Globus pallidus (tissue), 1 donor: ENCODE measurements at regions not wholly inside any gene's neighbourhood (a gene's known extent, or its start where the extent isn't known, plus 50 kb on each side); places are given as distances from the start of the nearest gene placed in this dataset.

Experiments used
- DNase-seq: peaks from one replicate; pipeline ENCODE4 v3.0.0-alpha.2; 2015; ENCODE audit warnings: low spot score

DNA sequence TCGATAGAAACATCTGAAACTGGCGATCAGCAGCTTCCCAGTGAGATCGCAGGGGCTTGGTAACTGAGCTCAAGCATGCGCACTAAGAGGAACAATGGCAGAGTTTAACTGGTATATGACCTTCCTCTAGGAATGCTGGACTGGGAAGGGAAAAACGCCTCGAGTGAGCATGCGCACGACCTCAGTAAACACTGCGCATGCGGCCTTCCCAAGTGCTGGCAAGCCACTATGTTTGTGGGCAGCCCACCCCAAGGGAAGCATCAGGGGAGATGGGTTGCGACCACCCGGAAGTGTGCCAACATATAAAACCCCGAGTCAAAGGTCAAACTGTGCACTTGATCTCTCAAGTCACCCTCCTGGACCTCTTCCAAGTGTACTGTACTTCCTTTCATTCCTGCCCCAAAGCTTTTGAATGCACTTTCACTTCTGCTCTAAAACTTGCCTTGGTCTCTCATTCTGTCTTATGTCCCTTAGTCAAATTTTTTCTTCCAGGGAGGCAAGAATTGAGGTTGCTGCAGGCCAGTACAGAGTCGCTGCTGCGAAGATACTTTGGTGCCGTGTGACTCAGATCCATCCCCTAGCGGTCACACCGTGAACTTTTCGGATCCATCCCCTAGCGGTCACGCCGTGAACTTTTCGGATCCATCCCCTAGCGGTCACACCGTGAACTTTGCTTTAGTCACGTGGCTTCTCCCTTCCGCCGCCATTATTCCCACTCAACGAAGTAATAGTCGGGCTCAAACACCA lies 243.3 kb downstream of the FAM43A start:
- DNase-seq = peak; percentile 40

DNA sequence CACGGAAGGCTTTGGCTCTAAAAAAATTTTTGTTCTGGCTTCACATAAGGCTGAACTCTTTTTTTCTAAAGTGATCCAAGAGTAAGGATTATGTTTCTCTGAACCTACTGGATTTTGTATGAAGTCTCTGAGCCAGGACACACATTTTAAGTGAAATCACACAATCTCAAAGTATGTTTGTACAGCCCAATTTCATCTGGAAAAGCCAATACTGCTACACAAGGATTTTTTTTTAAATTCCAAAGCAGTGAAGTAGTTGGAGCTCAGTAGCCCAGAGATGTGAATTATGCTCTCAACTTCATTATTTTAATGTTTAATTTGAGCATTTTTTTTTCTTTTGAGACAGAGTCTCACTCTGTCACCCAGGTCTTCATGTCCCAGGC lies 243.9 kb downstream of the FAM43A start:
- no peak for DNase-seq

DNA sequence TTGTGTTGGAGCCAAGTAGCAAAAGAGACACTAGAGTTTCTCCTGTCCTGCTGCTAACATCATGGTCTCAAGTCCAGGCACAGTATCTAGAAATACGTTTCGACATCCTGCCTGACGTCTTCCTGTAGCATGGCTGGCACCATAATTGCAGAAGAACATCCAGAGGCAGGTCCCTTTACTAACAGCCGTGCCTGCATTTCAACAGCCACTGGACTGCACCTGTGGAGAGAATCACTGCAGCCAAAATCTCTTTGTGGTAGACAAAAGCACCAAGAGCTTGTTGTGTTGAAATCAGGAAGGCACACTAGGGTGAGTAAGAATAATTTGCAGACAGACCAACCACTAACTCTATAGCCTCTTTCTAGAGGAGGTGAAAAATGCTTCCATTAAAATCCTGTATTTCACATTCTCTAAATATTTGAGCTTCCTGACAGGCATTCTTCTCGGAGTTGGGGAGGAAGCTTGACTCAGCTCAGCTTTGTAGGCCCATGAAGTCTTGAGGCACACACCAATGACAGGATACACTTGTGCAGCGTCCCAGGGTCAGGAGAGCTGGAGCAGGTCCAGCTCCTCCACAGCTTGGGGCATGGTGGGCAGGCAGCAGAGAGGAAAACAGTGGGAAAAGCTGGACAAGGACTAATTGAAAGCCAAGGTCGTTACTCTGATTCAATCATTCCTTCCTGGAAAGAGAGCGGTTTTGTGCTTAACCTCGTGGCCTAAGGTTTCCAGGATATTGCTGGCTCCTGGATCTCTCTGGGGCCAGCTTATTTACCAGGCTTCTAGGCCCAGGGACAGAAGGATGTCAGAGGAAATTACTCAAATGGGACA lies 244.9 kb downstream of the FAM43A start:
- DNase-seq = no peak

DNA sequence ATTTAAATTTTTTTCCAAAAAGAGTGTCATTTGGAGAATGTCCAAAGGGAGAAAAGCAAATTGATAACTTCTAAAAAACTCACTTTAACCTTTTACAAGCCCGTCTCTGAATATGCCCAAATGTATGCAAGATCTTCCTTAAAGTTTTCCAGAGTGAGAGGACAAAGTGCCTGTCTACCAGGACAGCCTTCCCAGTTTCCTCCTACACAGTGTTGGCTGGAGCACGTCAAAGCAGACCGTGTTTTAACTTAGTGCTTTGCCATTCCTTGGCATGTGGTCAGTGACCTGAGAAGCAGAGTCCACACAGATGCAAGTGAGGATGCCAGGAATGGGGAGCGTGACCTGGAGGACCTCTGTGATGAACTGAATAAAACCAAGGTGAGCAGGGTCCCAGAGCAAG lies 245.7 kb downstream of the FAM43A start:
- DNase-seq = no peak

DNA sequence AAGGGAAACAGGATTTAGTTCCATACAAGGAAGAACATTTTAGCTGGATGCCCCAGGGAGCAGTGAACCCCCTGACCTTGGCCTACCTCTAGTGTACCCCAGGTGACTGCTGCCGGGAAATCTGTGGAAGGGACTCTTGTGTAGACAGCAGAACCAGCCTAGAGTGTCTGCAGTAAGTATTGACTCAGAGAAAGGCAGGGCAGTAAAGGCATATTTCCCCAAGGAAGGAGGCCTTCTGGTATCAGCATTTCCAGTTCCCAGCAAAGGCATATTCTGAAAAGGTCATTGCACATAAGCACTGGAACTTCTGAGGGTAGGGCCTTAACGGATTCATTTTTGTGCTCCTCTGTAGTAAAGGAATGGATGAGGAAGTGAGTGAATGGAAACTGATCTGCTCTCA lies 246.2 kb downstream of the FAM43A start:
- DNase-seq = no peak

DNA sequence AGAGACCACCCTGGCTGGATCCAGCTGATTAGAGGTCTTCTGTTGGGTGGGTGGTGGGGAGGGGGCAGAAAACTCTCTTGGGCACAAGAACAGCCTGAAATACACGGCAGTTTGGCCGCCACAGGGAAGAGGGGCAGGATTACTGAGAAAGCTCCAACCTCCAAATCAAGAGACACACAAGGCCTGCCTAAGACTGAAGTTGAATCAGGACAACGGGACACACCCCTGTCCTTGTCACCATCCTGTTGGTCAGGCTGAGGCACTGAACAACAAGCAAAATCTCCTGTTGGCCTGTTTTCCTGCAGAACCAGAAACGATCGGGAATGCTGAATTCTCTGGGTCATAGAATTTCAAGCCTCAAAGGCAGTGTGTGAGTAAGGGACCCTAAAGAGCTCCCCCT lies 247.8 kb downstream of the FAM43A start:
- DNase-seq = no peak

DNA sequence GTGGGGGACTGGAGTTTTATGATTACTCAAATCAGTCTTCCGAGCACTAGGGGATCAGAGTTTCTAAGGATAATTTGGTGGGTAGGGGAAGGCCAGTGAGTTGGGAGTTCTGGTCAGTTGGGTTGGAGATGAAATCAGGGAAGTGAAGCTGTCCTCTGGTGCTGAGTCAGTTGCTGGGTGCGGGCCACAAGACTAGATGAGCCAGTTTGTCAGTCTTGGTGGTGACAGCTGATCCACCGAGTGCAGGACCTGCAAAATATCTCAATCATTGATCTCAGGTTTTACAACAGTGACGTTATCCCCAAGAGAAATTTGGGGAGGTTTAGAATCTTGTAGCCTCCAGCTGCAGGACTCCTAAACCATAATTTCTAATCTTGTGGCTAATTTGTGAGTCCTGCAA lies 249.4 kb downstream of the FAM43A start:
- no peak for DNase-seq

DNA sequence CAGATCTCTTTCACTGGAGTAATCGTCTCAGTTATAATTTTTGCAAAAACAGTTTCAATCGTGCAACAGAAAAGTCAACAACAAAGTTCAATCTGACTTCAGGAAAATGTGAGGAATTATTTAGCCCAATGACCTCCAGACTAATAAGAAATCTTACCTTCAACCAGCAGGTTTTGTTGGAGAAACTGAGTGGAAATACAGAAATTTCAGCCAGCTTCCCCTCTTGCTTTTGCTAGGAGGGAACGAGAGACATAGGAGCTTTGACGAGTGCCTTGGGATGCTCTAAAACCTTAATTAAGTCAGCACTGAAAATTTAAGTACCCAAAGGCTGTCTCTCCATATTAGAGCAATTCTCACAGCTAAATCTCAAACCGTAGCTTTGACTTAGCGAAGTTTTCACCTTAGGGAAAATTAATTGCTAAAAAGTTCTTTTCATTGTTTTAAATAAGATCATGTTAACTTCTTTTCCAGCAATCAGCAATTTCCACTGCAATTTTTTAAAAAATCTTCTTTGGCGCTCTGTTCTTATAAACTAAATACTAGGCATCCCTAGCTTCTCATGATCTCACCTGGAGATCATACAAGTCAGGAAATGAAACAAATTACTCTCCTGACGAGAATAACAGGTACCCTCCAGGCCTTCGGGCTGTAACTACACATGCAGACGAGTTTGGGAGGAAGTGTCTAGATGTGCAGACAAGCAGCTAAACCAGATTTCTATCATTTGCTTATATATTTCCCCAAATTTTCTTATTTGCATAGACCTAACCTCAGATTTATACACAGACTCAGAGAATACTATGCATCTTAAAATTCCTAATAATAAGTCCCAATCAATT lies 250.2 kb downstream of the FAM43A start:
- DNase-seq = no peak

DNA sequence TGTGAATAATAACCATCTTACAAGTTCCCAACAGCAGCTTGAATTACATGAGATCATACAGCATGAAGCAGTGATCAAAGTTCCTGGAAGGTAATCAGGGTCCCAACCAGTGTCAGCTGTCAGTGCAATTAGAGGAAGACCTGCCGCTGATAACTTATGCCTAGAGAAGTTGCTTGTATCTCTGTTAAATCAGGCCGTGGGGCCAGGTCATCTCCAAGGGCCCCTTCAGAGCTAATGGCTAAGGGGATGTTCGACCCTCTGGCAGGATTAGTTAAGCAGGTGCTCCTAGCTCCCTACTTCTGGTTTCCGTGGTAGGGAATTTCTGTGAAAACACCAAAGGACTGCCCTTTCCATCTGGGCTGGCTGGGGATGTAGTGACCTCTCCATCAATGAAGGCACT lies 251.0 kb downstream of the FAM43A start:
- DNase-seq = no peak

DNA sequence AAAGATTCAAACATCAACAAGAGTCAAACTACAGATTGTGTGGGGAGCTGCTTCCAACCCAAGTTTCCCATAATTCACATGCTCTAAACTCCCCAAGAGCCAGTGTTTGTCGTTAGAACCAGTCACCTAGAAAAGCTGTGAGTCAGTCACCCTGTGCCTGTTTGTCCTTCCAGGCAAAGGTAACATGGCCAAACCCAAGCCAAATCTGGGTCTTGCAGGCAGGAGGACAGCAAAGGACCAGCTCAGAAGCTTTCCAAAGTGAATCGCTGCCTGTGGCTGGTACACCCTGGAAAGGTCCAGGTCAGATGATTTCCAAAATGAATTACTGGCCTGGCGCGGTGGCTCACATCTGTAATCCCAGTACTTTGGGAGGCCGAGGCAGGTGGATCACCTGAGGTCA lies 251.5 kb downstream of the FAM43A start:
- no peak for DNase-seq

DNA sequence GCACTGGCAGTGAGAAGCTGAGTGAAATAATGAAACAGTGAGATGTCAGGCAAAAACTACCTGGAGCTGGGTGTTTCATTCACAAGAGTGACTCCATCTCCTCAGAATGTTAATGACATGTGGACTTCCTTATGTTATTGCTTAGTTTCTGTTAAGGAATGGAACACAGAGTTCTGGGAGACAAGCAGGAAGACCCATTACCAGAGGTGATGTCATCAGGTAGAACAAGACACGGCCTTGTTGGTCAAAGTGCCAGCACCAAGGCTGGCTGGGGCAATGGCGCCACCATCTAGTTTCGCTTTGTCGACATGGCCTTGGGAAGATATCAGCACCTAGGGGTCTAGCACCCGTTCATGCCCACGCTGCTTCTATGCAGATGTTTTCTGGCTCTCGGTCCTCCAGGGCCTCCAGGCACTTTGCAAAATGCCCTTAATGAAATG lies 252.2 kb downstream of the FAM43A start:
- DNase-seq = no peak

DNA sequence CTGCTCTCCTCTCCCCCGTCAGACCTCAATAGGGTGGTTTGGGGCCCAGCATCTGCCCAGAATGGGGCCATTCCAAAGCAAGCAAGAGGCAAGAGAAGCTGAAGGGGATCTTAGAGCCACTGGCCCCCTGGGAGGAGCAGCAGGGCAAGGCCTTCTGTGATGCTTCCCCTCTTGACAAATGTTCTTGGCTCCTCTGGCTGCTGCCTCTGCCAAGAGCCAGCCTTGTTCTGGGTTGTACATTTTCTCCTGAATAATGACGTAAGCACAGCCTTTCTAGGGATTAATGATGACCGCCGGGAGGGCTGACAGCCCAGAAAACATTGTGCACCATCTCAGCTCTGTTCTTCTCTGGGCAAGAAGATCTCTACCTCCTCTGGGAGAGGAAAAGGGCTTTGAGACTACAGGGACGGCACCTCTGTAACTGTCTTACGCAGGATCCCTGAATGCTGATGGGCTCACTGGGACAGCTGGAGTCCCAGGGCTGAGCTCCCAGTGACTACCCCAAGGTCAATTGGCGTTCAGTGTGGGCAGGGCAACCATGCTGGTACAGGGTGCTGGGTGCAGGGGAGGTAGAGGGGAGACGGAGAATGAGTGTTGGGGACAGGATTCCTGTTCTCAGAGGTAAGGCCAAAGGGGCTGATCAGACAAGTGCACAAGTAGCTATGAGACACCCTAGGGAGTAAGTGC lies 253.3 kb downstream of the FAM43A start:
- DNase-seq = peak; percentile 32

DNA sequence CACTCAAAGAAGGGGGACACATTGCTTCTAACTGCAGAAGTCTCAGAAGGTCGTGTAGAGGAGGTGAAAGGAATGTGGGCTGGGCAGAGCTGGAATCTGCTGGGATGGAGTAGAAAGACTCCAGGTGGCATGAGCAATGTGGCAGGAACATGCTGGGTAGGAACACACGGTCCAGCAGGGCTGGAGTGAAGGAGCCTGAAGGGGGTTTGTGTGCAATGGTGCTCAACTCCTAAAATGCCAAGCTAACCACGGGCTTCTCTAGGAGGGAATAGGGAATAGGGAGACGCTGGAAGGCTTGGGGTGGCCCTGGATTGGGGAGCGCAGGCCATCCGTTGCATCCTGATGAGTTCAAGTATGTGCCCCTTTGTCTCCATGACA lies 253.8 kb downstream of the FAM43A start:
- no peak for DNase-seq

DNA sequence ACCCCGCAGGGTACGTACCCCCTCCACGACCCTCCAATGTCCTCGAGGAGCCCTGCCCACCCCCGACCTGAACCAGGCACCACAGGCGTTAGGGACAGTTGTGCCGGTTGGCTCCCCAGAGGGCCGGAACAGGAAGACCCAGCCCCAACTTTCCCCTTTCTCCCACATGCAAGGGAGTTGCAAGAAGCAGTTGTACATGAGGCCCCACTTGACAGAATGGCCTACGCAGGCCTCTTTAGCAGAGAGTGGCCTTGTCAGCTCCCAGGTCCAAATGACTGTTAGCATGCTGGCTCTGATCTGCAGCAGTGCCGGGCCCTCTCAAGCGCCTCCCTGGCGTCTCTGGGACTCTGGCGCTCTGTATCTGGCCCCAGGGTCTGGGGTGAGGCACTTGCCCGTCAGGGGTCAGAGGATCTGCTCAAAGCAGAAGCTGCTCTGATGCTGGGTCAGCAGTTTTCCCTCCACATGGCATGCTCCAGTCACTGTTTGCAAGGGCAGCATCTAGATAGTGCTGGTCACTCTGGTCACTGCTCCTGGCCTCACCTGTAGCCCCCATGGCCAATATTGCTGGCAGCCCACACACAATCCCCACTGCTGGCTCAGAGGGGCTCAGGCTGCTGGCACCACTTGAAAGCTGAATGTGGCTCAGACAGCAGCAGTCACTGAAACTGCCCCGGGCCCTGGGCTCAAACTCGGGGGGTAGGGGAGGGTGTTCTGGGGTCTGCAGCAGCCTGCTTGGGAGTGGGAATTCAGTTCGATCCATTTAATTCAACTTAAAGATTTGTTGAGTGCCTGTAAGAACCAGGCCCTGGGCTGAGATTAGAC lies 254.5 kb downstream of the FAM43A start:
- no peak for DNase-seq

DNA sequence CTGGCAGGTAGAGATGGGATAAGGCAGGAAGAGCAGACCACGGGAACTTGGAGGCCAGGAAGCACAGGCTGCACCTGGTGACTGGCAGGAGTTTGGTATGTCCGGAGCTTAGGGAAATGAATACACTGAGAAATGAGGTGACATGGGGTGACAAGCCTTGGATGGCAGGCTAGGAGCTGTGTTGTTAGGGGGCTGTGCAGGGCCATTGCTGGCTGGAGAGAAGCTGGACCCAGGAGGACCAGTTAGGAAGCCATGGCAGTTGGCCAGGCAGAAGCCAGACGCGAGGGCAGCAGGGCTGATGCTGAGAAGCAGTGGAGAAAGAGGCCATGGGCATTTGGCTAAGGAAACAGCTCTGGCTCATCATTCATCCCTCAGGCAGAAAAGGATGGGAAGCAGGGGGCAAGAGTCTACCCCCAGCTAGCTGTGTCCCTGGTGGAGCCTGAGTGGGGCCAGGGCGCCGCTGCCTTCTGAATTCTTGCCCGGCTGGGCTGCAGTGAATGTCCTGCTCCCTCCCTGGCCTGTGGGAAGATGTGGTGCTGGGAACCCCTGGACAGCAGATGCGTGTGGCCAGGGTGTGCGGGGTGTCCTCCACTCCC lies 255.8 kb downstream of the FAM43A start:
- no peak for DNase-seq

DNA sequence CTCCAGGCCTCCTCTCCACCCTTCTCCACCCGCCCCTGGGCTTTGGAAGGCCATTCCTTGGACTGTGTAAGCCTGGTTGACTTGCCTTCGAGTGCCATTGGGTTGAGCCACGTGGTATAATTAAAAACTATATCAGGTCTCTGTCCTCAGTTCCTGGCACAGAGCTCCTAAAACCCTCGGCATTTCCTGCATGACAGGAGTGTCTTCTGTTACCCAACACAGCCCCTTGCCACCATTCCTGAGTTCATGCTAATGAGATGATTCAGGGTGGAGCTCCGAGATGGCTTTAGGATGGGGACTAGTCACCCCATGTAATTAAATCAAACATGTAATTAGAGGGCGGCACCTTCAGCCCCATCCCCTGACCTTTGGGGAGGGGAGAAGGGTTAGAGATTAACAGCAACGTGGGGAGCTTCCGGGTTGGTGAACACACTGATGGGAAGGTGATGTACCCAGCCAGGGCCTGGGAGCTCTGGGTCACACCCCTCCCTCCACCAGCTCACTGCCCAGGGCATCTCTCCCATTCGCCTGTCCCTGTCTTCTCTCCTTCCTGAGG lies 256.4 kb downstream of the FAM43A start:
- DNase-seq = no peak

DNA sequence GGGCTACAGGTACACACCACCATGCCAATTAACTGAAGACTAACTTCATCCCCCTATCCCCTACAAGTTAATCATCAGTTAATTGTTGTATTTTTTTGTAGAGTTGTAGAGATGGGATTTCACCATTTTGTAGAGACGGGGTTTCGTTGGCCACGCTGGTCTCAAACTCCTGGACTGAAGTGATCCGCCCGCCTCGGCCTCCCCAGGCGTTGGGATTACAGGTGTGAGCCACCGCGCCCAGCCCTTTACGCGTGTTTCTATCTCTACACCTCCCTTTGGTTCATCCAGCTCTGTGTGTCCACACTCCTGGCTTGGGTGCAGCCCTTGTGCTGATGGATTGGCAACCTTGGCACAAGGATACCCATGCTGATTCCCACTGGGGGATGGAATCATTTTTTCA lies 258.8 kb downstream of the FAM43A start:
- DNase-seq = no peak

DNA sequence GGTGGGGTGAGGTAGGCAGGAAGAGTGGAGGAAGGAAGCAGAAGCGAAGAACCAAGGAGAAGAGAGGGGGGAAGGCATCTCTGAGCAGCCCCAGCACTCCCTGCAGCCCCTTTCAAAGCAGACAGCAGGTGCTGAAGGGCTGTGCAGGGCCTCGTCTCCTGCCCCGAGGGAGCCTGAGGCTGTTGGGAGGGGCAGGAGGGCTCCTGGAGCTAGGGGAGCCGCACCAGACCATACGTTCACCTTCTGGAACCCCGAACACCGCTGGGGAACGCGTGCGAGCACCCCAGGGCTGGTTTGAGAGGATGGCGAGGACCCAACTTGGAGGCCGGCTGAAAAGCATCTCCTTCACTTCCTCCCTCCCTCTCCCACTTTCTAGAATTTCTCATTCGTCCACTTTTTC lies 259.8 kb downstream of the FAM43A start:
- DNase-seq = no peak

DNA sequence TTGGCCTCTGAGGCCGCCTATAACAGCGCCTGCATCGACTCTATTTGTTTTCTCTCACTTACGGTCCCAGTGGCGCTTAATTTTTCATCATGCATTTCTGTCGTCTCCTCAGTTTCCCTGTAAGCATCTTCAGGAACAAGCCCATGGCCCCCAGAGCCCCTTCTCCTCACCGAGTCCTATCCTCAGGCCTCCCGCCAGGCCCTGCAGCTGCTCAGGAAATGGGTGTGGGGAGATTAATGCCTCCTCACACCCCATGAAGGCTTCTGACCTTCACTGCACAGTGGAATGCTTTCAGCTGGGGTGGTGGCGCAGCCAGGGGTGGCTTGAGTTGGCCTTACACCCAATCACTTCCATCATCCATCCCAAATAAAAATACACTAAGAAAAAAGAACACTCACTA lies 260.4 kb downstream of the FAM43A start:
- no peak for DNase-seq

DNA sequence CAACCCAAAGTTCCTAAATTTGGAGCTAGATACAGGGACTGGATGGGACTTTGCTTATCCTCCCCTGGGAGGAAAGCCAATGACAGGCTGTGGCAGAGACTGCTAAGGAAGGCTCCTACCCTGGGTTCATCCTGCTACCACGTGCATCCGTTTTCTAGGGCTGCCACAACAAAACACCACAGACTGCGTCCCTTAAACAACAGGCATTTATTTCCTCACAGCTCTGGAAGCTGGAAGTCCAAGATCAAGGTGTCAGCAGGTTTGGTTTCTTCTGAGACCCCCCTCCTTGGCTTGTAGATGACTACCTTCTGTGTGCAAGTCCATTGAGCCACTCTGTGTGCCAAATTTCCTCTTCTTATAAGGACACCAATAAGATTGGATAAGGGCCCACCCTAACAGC lies 263.9 kb downstream of the FAM43A start:
- no peak for DNase-seq
